Fibroblast of the aortic adventitia (primary cell): ENCODE measurements at regions not wholly inside any gene's neighbourhood (a gene's known extent, or its start where the extent isn't known, plus 50 kb on each side); places are given as distances from the start of the nearest gene placed in this dataset.

Source experiments
- DNase-seq: peaks from one replicate; pipeline ENCODE4 v3.0.0-alpha.2; 2010; ENCODE audit warnings: low read depth
- H3K4me3 ChIP-seq: 2 replicates; pipeline ENCODE4 v1.5.1; 2011; ENCODE audit warnings: low read depth, mild to moderate bottlenecking, control low read depth, low read length, moderate library complexity
- TF ChIP-seq, protein P1 (sequence below): IDR thresholded peaks from 2 replicates; pipeline ENCODE4 v1.5.1; 2011; ENCODE audit warnings: mild to moderate bottlenecking, low read length, control low read depth, inconsistent platforms; ENCODE audit not compliant: insufficient read depth

DNA sequence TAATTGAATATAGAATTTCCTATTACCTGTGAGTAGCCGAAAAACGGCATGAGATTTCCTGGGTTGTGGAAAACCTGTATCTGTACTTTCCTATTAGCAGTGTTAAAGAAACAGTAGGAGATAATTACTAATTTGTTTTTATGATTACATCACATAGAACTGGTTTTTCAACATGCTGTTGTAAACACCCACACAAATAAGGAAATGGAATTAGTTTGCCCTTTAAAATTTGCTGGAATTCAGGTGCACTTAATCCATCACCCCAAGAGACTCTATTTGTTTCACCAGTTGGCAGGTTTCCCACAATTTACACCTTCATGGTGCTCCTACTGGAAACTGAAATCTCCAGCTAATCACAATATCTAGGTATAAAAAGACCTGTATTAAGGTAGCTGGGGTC is 274.1 kb upstream of the SLC8A1 start:
- TF ChIP-seq, protein P1, sequence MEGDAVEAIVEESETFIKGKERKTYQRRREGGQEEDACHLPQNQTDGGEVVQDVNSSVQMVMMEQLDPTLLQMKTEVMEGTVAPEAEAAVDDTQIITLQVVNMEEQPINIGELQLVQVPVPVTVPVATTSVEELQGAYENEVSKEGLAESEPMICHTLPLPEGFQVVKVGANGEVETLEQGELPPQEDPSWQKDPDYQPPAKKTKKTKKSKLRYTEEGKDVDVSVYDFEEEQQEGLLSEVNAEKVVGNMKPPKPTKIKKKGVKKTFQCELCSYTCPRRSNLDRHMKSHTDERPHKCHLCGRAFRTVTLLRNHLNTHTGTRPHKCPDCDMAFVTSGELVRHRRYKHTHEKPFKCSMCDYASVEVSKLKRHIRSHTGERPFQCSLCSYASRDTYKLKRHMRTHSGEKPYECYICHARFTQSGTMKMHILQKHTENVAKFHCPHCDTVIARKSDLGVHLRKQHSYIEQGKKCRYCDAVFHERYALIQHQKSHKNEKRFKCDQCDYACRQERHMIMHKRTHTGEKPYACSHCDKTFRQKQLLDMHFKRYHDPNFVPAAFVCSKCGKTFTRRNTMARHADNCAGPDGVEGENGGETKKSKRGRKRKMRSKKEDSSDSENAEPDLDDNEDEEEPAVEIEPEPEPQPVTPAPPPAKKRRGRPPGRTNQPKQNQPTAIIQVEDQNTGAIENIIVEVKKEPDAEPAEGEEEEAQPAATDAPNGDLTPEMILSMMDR, result no peak
- H3K4me3 ChIP-seq, result no peak overlapping the region
- DNase-seq, result no peak

DNA sequence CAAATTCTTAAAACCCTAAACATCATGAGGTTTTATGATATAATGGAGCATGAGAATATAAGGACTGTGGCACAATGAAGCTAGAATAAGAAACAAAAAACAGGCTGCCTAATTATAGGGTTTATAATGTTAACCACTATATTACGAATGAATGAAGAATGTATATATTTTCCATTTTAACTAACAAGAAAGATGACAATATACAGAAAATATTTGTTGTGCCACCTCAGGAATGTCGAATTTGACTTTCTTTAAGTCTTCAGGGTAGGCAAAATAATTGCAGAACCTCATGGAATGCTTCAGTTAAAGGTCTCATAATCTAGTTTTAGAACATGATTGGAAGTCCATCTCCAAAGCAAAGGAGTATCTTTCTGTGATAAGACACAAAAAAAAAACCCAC is 282.9 kb upstream of the SLC8A1 start:
- TF ChIP-seq, protein P1, result no peak
- DNase-seq, result peak; percentile 17
- H3K4me3 ChIP-seq, result no peak overlapping the region

DNA sequence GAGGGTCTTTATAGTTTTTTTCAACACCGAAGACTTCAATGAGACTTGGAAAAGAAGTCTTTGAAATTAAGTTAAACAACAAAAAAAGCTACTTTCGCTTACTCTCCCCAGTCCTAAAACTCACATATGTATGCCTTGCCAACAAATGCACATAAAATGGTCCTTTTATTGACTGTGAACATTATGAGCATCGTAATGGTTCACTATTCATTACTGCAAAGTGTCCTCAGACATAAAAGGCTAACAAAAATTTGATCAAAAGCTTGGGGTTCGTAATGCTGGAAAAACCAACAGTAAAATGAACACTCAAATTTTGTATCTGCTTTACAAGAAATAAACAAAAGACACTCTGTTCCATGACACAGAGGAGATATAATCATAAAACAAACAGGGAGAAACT is 285.3 kb upstream of the SLC8A1 start:
- H3K4me3 ChIP-seq, result no peak overlapping the region
- no peak for DNase-seq
- TF ChIP-seq, protein P1, result no peak

DNA sequence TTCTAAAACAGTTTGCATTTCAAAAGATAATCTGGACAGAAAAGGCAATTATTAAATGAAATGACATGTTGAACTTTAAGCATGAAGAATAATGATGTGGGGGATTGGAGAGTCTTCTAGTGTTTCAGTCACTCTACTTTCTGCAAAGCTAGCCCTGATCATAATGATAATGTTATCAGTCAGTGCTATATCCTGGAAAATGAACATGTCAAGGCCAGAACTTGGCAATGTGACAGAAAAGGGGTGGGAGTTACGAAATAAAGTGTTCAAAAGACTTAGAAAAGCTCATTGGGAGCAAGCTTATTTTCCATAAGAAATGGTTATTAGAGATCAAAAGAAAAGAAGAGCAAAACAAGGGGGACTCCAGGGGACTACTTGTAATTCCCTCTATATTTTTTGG is 288.5 kb upstream of the SLC8A1 start:
- H3K4me3 ChIP-seq, result no peak overlapping the region
- TF ChIP-seq, protein P1, result no peak
- peak; percentile 19 for DNase-seq

DNA sequence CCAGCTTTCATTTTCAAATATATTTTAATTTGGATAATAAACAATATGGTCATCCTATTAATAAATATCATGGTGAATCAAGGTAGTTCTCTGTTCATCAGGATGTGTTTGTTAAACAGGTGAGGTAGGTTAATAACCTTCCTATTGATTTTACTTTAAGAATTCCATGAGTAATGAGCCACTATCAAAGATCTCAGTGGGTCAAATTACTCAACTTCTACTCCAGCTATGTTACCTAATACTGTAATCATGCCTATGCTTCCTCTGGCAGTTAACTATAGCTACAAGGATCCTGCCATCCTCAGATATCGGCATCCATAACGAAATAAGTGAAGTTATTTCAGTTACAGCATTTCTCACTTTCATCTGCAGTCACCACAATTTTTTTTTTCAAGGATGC is 289.6 kb upstream of the SLC8A1 start:
- no peak for DNase-seq
- TF ChIP-seq, protein P1, result no peak
- H3K4me3 ChIP-seq, result no peak overlapping the region

DNA sequence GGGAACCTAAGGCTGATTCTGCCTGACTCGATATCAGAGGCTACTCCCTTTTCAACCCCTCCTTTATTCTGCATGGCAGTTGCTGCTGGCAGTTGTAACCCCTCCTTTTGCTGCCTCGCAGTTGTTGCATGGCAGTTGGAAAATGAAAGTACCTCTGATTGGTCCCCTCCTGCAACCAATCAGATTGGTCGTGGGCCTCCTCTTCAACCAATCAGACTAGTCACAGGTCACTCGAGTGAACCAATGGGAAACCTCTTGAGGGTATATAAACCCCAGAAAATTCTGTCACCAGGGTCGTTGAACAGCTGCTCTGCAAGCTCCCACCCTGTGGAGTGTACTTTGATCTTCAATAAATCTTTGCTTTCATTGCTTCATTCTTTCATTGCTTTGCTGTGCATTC is 294.3 kb upstream of the SLC8A1 start:
- no peak for DNase-seq
- no peak overlapping the region for H3K4me3 ChIP-seq
- TF ChIP-seq, protein P1, result no peak

DNA sequence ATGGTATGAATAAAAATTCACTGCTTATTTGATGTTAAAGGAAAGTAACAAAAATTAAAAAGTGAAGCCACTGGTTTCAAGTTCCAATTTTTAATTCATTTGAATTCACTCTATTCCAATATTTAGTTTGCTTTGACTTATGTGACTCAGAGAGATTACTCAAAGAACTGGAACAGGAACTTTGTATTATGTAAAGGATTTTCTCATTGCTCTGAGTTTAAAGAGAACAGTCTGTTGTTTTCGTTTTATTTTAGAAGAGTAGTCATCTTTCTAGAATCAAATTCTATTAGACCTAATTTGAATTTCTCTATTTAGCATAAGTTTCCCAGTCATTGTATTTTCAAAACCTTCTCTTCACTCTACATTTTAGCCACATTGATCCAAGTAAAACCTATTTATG is 300.1 kb upstream of the SLC8A1 start:
- no peak overlapping the region for H3K4me3 ChIP-seq
- TF ChIP-seq, protein P1, result no peak
- peak; percentile 37 for DNase-seq
